PC-3 (cell line): ENCODE measurements at regions not wholly inside any gene's neighbourhood (a gene's known extent, or its start where the extent isn't known, plus 50 kb on each side); places are given as distances from the start of the nearest gene placed in this dataset.

Experiments
- ATAC-seq: fragments of 200-7000 bp; cut with Tn5 transposase; 2 replicates; pipeline ENCODE4 v1.9.1; 2020; ENCODE audit warnings: mild to moderate bottlenecking, moderate library complexity
- BruUV-seq: library from RNA; stranded (reverse); fragments of 400-500 nt; replicated peaks from 2 replicates; lab custom pipeline; 2021; lab: Mats Ljungman, UMichigan
- CTCF ChIA-PET: fragments of 300-600 bp; sonication (Branson Sonifier 250); formaldehyde crosslinking; loops from one replicate; lab custom pipeline; 2022; ENCODE audit warnings: antibody characterized with exemption; lab: Charles Lee
- POLR2A ChIA-PET: fragments of 300-600 bp; sonication (Branson Sonifier 250); formaldehyde crosslinking; loops from one replicate; lab custom pipeline; 2022; ENCODE audit warnings: antibody characterized with exemption; ENCODE audit not compliant: unreplicated experiment; lab: Charles Lee
- DNase-seq: peaks from one replicate; pipeline ENCODE4 v3.0.0-alpha.2; 2015
- H2AFZ ChIP-seq: fragments of 300-600 bp; sonication (generic); 2 replicates; pipeline ENCODE4 v1.6.0; 2016; ENCODE audit warnings: antibody characterized with exemption, low read length
- H3F3A ChIP-seq: fragments of 300-600 bp; sonication (generic); one replicate; pipeline ENCODE4 v1.6.0; 2017; ENCODE audit warnings: antibody characterized with exemption, low read length, control low read depth, mild to moderate bottlenecking; ENCODE audit not compliant: unreplicated experiment
- H3K27ac ChIP-seq: fragments of 300-600 bp; sonication (generic); 2 replicates; pipeline ENCODE4 v1.5.1; 2016; ENCODE audit warnings: mild to moderate bottlenecking, low read length
- H3K27me3 ChIP-seq: fragments of 300-600 bp; sonication (generic); 2 replicates; pipeline ENCODE4 v1.6.1; 2016; ENCODE audit warnings: low read length, mixed read lengths
- H3K36me3 ChIP-seq: fragments of 300-600 bp; sonication (generic); 2 replicates; pipeline ENCODE4 v1.6.1; 2016; ENCODE audit warnings: low read depth, mixed run types, low read length, mixed read lengths
- H3K4me1 ChIP-seq: fragments of 300-600 bp; sonication (generic); 2 replicates; pipeline ENCODE4 v1.5.1; 2016; ENCODE audit warnings: low read length; ENCODE audit not compliant: insufficient read depth
- H3K4me2 ChIP-seq: fragments of 300-600 bp; sonication (generic); 2 replicates; pipeline ENCODE4 v1.6.0; 2016; ENCODE audit warnings: low read length
- H3K4me3 ChIP-seq: fragments of 300-600 bp; sonication (generic); 2 replicates; pipeline ENCODE4 v1.5.1; 2016; ENCODE audit warnings: mild to moderate bottlenecking, low read length, mixed read lengths
- H3K79me2 ChIP-seq: fragments of 300-600 bp; sonication (generic); 2 replicates; pipeline ENCODE4 v1.6.1; 2017; ENCODE audit warnings: low read length, mixed read lengths
- H3K9ac ChIP-seq: fragments of 300-600 bp; sonication (generic); 2 replicates; pipeline ENCODE4 v1.6.0; 2016; ENCODE audit warnings: mild to moderate bottlenecking, low read length
- H3K9me2 ChIP-seq: fragments of 300-600 bp; sonication (generic); replicated peaks from 2 replicates; pipeline ENCODE4 v1.6.1; 2016; ENCODE audit warnings: mixed run types, low read length, mixed read lengths
- H3K9me3 ChIP-seq: fragments of 300-600 bp; sonication (generic); 2 replicates; pipeline ENCODE4 v1.6.1; 2016; ENCODE audit warnings: low read length, mixed read lengths
- H4K20me1 ChIP-seq: fragments of 300-600 bp; sonication (generic); 2 replicates; pipeline ENCODE4 v1.6.1; 2016; ENCODE audit warnings: low read length, mixed read lengths
- CTCF ChIP-seq: fragments of 300-600 bp; sonication (generic); conservative IDR thresholded peaks from 2 replicates; pipeline ENCODE4 v1.5.1; 2017; ENCODE audit warnings: antibody characterized with exemption, low read depth, mild to moderate bottlenecking, low read length
- EZH2 ChIP-seq: fragments of 300-600 bp; sonication (generic); IDR thresholded peaks from one replicate; pipeline ENCODE4 v1.6.1; 2017; ENCODE audit warnings: antibody characterized with exemption, mild to moderate bottlenecking, low read length; ENCODE audit not compliant: unreplicated experiment
- EZH2phosphoT487 ChIP-seq: fragments of 300-600 bp; sonication (generic); IDR thresholded peaks from 2 replicates; pipeline ENCODE4 v1.6.1; 2018; ENCODE audit warnings: mild to moderate bottlenecking, antibody characterized with exemption, low read length, borderline replicate concordance
- intact Hi-C: fragments of 100-400 bp; cut with micrococcal nuclease; formaldehyde crosslinking; loops from 2 replicates; pipeline ENCODE4 v1.9.0; 2023

GRCh38 chr18:67652288-67652687, 135.8 kb upstream of the DSEL start:
- Histone ChIP-seq H3K79me2 (no peaks in the 10 kb centered on the region), H3K4me2 (no peak overlapping the region), H3K27ac (no peak overlapping the region), H3K9ac (no peak overlapping the region), H3K36me3 (no peaks in the 10 kb centered on the region), H2AFZ (no peak overlapping the region), H3K4me1 (no peaks in the 10 kb centered on the region), H3F3A (no peaks in the 10 kb centered on the region), H4K20me1 (no peaks in the 10 kb centered on the region), H3K9me2 (no peaks in the 10 kb centered on the region), H3K9me3 (no peaks in the 10 kb centered on the region), H3K27me3 (no peaks in the 10 kb centered on the region), H3K4me3 (no peak overlapping the region)
- no peak for DNase-seq
- ATAC-seq, result no peak
- intact Hi-C loops, result no loop called here
- TF ChIP-seq EZH2phosphoT487 (no peak), EZH2 (no peak)
- ChIA-PET CTCF (interaction anchor here (0.6 kb wide), 1 partner anchor 567 kb away, joined by 3 read pairs; no protein-coding TSS in a partner anchor), POLR2A (no interaction called here)
- no TSS peak for BruUV-seq

- DNase-seq, result no peak
- H3K4me1 ChIP-seq, result no peaks in the 10 kb centered on the region
- BruUV-seq, result no TSS peak
- ATAC-seq, result no peak
- H3K27me3 ChIP-seq, result no peaks in the 10 kb centered on the region
- H2AFZ ChIP-seq, result no peak overlapping the region
- no peak overlapping the region for H3K9ac ChIP-seq
- no peak overlapping the region for H3K27ac ChIP-seq
- intact Hi-C loops, result no loop called here
- no peak overlapping the region for H3K4me2 ChIP-seq
- TF ChIP-seq CTCF, result no peak
- no peak for TF ChIP-seq EZH2phosphoT487
- no peak for TF ChIP-seq EZH2
- no peaks in the 10 kb centered on the region for H3K9me2 ChIP-seq
- H3K79me2 ChIP-seq, result no peaks in the 10 kb centered on the region
- CTCF ChIA-PET, result no interaction called here
- no peaks in the 10 kb centered on the region for H3K9me3 ChIP-seq
- POLR2A ChIA-PET, result interaction anchor here (0.6 kb wide), 1 partner anchor 134 kb away, joined by 3 read pairs; no protein-coding TSS in a partner anchor
- H3K4me3 ChIP-seq, result no peak overlapping the region
- no peaks in the 10 kb centered on the region for H3K36me3 ChIP-seq
- no peaks in the 10 kb centered on the region for H3F3A ChIP-seq
- no peaks in the 10 kb centered on the region for H4K20me1 ChIP-seq
These were observed 134.9 kb upstream of the DSEL start for GRCh38 chr18:67651438-67651837.

- no peaks in the 10 kb centered on the region for H3K27me3 ChIP-seq
- CTCF ChIA-PET, result no interaction called here
- H3K9me3 ChIP-seq, result no peaks in the 10 kb centered on the region
- H3K4me3 ChIP-seq, result no peak overlapping the region
- H3K9ac ChIP-seq, result no peak overlapping the region
- H3K36me3 ChIP-seq, result no peaks in the 10 kb centered on the region
- TF ChIP-seq EZH2, result no peak
- no peak for TF ChIP-seq EZH2phosphoT487
- no peak for TF ChIP-seq CTCF
- no peak overlapping the region for H3K4me2 ChIP-seq
- H4K20me1 ChIP-seq, result no peaks in the 10 kb centered on the region
- no TSS peak for BruUV-seq
- intact Hi-C loops, result no loop called here
- H3K4me1 ChIP-seq, result no peaks in the 10 kb centered on the region
- H3K79me2 ChIP-seq, result no peaks in the 10 kb centered on the region
- no peaks in the 10 kb centered on the region for H3K9me2 ChIP-seq
- H3K27ac ChIP-seq, result no peak overlapping the region
- no peak for DNase-seq
- POLR2A ChIA-PET, result interaction anchor here (0.6 kb wide), 1 partner anchor 134 kb away, joined by 3 read pairs; no protein-coding TSS in a partner anchor
- H3F3A ChIP-seq, result no peaks in the 10 kb centered on the region
- no peak for ATAC-seq
- no peak overlapping the region for H2AFZ ChIP-seq
These were observed 134.3 kb upstream of the DSEL start for GRCh38 chr18:67650686-67651385.
